ENCODE measurements at regions not wholly inside any gene's neighbourhood (a gene's known extent, or its start where the extent isn't known, plus 50 kb on each side); places are given as distances from the start of the nearest gene placed in this dataset.

- Mint-ChIP-seq H3K27me3 (ENCODE audit: low read depth) (peaks cover 26% of the 10 kb centered on the region), H3K36me3 (ENCODE audit: low read depth) (peaks cover 3% of the 10 kb centered on the region), H3K9me3 (ENCODE audit: low read depth) (no peaks in the 10 kb centered on the region), H3K4me3 (ENCODE audit: unreplicated experiment) (no peak overlapping the region), H3K4me1 (ENCODE audit: low read depth) (no peaks in the 10 kb centered on the region), H3K27ac (ENCODE audit: unreplicated experiment) (no peak overlapping the region)
- DNase-seq (ENCODE audit: low spot score) = no peak
- TF ChIP-seq, protein P1, sequence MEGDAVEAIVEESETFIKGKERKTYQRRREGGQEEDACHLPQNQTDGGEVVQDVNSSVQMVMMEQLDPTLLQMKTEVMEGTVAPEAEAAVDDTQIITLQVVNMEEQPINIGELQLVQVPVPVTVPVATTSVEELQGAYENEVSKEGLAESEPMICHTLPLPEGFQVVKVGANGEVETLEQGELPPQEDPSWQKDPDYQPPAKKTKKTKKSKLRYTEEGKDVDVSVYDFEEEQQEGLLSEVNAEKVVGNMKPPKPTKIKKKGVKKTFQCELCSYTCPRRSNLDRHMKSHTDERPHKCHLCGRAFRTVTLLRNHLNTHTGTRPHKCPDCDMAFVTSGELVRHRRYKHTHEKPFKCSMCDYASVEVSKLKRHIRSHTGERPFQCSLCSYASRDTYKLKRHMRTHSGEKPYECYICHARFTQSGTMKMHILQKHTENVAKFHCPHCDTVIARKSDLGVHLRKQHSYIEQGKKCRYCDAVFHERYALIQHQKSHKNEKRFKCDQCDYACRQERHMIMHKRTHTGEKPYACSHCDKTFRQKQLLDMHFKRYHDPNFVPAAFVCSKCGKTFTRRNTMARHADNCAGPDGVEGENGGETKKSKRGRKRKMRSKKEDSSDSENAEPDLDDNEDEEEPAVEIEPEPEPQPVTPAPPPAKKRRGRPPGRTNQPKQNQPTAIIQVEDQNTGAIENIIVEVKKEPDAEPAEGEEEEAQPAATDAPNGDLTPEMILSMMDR (IDR thresholded peaks at IDR 0.05) = no peak
Measured at GRCh38 chr18:22265838-22266237, 96.4 kb downstream of the GATA6 start.

GRCh38 chr18:22260208-22260820 lies 90.9 kb downstream of the GATA6 start:
- Mint-ChIP-seq H3K27ac (ENCODE audit: unreplicated experiment) (no peak overlapping the region), H3K4me3 (ENCODE audit: unreplicated experiment) (no peak overlapping the region), H3K36me3 (ENCODE audit: low read depth) (peaks cover 3% of the 10 kb centered on the region), H3K9me3 (ENCODE audit: low read depth) (no peaks in the 10 kb centered on the region), H3K4me1 (ENCODE audit: low read depth) (peaks cover 3% of the 10 kb centered on the region), H3K27me3 (ENCODE audit: low read depth) (peaks cover 13% of the 10 kb centered on the region)
- TF ChIP-seq, protein P1 (IDR thresholded peaks at IDR 0.05) = no peak
- no peak for DNase-seq (ENCODE audit: low spot score)

- peak; percentile 46 for DNase-seq (ENCODE audit: low spot score)
- peaks cover 3% of the 10 kb centered on the region for H3K4me1 Mint-ChIP-seq (ENCODE audit: low read depth)
- TF ChIP-seq, protein P1 (IDR thresholded peaks at IDR 0.05) = no peak
Measured at GRCh38 chr18:22257022-22257543, 87.7 kb downstream of the GATA6 start.

DNA sequence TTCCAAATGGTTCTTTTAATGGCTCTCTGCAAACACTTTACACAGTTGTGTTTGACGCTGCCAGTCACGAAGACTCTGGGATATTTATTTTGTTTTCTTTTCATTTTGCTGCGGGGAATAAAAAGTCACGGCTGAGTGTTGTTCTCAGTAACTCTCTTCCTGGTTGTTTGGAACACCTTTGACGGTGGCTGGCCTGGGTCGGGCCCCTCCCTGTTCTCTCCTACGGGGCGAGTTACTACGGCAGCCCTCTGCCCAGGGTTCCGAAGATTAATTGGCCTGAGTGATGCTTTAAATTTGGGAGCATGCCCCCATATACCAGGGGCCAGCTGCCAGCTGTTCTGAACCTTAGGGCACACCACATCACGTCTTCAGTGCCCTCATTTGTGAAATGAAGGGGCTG lies 84.7 kb downstream of the GATA6 start:
- H3K27ac Mint-ChIP-seq (ENCODE audit: unreplicated experiment) = no peak overlapping the region
- no peaks in the 10 kb centered on the region for H3K9me3 Mint-ChIP-seq (ENCODE audit: low read depth)
- no peak overlapping the region for H3K4me3 Mint-ChIP-seq (ENCODE audit: unreplicated experiment)
- peaks cover 1% of the 10 kb centered on the region for H3K36me3 Mint-ChIP-seq (ENCODE audit: low read depth)
- TF ChIP-seq, protein P1 (IDR thresholded peaks at IDR 0.05) = no peak
- peaks cover 25% of the 10 kb centered on the region for H3K27me3 Mint-ChIP-seq (ENCODE audit: low read depth)
- peaks cover 3% of the 10 kb centered on the region for H3K4me1 Mint-ChIP-seq (ENCODE audit: low read depth)
- DNase-seq (ENCODE audit: low spot score) = peak; percentile 39

More at GRCh38 chr18:22257022-22257543, 87.7 kb downstream of the GATA6 start:
- H3K27ac Mint-ChIP-seq (ENCODE audit: unreplicated experiment) = no peak overlapping the region
- H3K27me3 Mint-ChIP-seq (ENCODE audit: low read depth) = peaks cover 11% of the 10 kb centered on the region
- no peaks in the 10 kb centered on the region for H3K36me3 Mint-ChIP-seq (ENCODE audit: low read depth)
- H3K4me3 Mint-ChIP-seq (ENCODE audit: unreplicated experiment) = no peak overlapping the region
- no peaks in the 10 kb centered on the region for H3K9me3 Mint-ChIP-seq (ENCODE audit: low read depth)

GRCh38 chr18:22253676-22254075 lies 84.3 kb downstream of the GATA6 start:
- H3K27ac Mint-ChIP-seq (ENCODE audit: unreplicated experiment) = no peak overlapping the region
- peaks cover 27% of the 10 kb centered on the region for H3K27me3 Mint-ChIP-seq (ENCODE audit: low read depth)
- H3K36me3 Mint-ChIP-seq (ENCODE audit: low read depth) = peaks cover 1% of the 10 kb centered on the region
- DNase-seq (ENCODE audit: low spot score) = peak; percentile 42
- H3K9me3 Mint-ChIP-seq (ENCODE audit: low read depth) = no peaks in the 10 kb centered on the region
- TF ChIP-seq, protein P1 (IDR thresholded peaks at IDR 0.05) = no peak
- H3K4me1 Mint-ChIP-seq (ENCODE audit: low read depth) = peaks cover 3% of the 10 kb centered on the region
- no peak overlapping the region for H3K4me3 Mint-ChIP-seq (ENCODE audit: unreplicated experiment)
